22Rv1 (cell line): ENCODE measurements at regions not wholly inside any gene's neighbourhood (a gene's known extent, or its start where the extent isn't known, plus 50 kb on each side); places are given as distances from the start of the nearest gene placed in this dataset.

Experiments used
- ZFX ChIP-seq: fragments of 450-650 bp; IDR thresholded peaks from 2 replicates; pipeline ENCODE4 v1.6.1; 2017; ENCODE audit warnings: antibody characterized with exemption, borderline replicate concordance
- TF ChIP-seq, protein P1 (sequence below): fragments of 450-650 bp; IDR thresholded peaks from 2 replicates; pipeline ENCODE4 v1.5.1; 2017; ENCODE audit warnings: mild to moderate bottlenecking

DNA sequence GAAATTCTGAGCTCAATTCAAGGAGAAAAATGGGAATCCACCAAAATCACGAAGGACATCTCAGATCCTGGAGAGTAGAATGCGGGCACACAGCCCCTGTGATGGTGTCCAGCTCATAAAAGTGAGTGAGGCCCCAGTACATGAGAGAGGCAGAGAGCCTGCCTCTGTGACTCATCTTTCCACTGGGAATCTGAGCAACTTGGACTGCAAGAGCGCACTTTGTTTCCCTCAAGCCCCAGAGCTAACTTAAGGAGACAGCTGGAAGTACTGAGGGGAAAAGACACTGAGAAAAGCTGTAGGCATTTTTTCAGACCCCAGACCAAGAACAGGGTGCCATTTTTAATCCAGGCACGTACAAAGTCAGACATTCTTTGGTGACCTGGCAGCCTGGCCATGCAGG lies 273.7 kb downstream of the C11orf87 start:
- TF ChIP-seq, protein P1, sequence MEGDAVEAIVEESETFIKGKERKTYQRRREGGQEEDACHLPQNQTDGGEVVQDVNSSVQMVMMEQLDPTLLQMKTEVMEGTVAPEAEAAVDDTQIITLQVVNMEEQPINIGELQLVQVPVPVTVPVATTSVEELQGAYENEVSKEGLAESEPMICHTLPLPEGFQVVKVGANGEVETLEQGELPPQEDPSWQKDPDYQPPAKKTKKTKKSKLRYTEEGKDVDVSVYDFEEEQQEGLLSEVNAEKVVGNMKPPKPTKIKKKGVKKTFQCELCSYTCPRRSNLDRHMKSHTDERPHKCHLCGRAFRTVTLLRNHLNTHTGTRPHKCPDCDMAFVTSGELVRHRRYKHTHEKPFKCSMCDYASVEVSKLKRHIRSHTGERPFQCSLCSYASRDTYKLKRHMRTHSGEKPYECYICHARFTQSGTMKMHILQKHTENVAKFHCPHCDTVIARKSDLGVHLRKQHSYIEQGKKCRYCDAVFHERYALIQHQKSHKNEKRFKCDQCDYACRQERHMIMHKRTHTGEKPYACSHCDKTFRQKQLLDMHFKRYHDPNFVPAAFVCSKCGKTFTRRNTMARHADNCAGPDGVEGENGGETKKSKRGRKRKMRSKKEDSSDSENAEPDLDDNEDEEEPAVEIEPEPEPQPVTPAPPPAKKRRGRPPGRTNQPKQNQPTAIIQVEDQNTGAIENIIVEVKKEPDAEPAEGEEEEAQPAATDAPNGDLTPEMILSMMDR = no peak
- no peak for TF ChIP-seq ZFX
